NT2/D1 (cell line): ENCODE measurements at regions not wholly inside any gene's neighbourhood (a gene's known extent, or its start where the extent isn't known, plus 50 kb on each side); places are given as distances from the start of the nearest gene placed in this dataset.

Experiments used
- SUZ12 ChIP-seq: IDR thresholded peaks from 2 replicates; pipeline ENCODE4 v1.6.1; 2011; ENCODE audit not compliant: insufficient read length, insufficient read depth; ENCODE audit errors: extremely low read depth
- YY1 ChIP-seq: IDR thresholded peaks from 2 replicates; pipeline ENCODE4 v1.6.1; 2011; ENCODE audit not compliant: insufficient read length, insufficient read depth
- ZNF274 ChIP-seq: IDR thresholded peaks from 2 replicates; pipeline ENCODE4 v1.6.1; 2011; ENCODE audit warnings: mild to moderate bottlenecking, low read depth, low read length

- TF ChIP-seq YY1, result no peak
- no peak for TF ChIP-seq SUZ12
- TF ChIP-seq ZNF274, result no peak
These were observed 557.2 kb downstream of the MN1 start for GRCh38 chr22:27244328-27244727.
